PC-9 (cell line): ENCODE measurements at regions not wholly inside any gene's neighbourhood (a gene's known extent, or its start where the extent isn't known, plus 50 kb on each side); places are given as distances from the start of the nearest gene placed in this dataset.

Experiments used
- EZH2 ChIP-seq: fragments of 200-600 bp; sonication (generic); IDR thresholded peaks from 2 replicates; pipeline ENCODE4 v1.8.0; 2017; ENCODE audit warnings: antibody characterized with exemption, low read depth
- TF ChIP-seq, protein P1 (sequence below): fragments of 200-600 bp; sonication (generic); conservative IDR thresholded peaks from 2 replicates; pipeline ENCODE4 v1.6.1; 2017; ENCODE audit warnings: mixed run types, antibody characterized with exemption, mild to moderate bottlenecking, moderate library complexity

DNA sequence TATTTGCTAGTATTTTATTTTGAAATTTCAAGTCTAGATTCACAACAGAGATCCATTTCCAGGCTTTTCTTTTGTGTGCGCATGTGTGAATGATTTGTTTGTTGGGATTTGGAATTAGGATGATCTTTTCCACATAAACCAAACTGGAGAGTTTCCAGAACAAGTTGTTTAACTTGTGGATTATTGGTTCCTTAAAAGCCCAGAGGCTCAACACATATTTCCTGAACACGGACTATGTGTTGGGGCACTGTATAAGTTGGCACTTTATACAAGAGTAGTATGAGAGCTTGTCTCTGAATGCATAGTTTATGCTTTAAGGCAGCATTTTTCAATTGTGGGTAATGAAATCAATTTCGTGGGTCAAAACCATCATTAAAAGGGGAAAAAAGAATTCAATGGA, 67.3 kb upstream of the FUT8 start:
- TF ChIP-seq, protein P1, sequence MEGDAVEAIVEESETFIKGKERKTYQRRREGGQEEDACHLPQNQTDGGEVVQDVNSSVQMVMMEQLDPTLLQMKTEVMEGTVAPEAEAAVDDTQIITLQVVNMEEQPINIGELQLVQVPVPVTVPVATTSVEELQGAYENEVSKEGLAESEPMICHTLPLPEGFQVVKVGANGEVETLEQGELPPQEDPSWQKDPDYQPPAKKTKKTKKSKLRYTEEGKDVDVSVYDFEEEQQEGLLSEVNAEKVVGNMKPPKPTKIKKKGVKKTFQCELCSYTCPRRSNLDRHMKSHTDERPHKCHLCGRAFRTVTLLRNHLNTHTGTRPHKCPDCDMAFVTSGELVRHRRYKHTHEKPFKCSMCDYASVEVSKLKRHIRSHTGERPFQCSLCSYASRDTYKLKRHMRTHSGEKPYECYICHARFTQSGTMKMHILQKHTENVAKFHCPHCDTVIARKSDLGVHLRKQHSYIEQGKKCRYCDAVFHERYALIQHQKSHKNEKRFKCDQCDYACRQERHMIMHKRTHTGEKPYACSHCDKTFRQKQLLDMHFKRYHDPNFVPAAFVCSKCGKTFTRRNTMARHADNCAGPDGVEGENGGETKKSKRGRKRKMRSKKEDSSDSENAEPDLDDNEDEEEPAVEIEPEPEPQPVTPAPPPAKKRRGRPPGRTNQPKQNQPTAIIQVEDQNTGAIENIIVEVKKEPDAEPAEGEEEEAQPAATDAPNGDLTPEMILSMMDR = no peak
- TF ChIP-seq EZH2 = no peak
